IMR-90 (cell line): ENCODE measurements at regions not wholly inside any gene's neighbourhood (a gene's known extent, or its start where the extent isn't known, plus 50 kb on each side); places are given as distances from the start of the nearest gene placed in this dataset.

Experiments used
- ATAC-seq: fragments of 200-7000 bp; cut with Tn5 transposase; 2 replicates; pipeline ENCODE4 v1.9.1; 2020; ENCODE audit warnings: low read depth, mild to moderate bottlenecking, moderate library complexity
- BruUV-seq: library from RNA; stranded (reverse); fragments of 400-500 nt; replicated peaks from 2 replicates; lab custom pipeline; 2021; lab: Mats Ljungman, UMichigan
- CTCF ChIA-PET: fragments of 300-600 bp; formaldehyde crosslinking; extraction: SDS; loops from one replicate; lab custom pipeline; 2021; ENCODE audit warnings: antibody characterized with exemption; lab: Yijun Ruan, JAX
- POLR2A ChIA-PET: fragments of 300-600 bp; sonication (Branson Sonifier 250); formaldehyde crosslinking; loops from one replicate; lab custom pipeline; 2022; ENCODE audit warnings: antibody characterized with exemption; ENCODE audit not compliant: unreplicated experiment; lab: Charles Lee
- DNase-seq: peaks from one replicate; pipeline ENCODE4 v3.0.0; 2013
- H2AFZ ChIP-seq: replicated peaks from 2 replicates; pipeline ENCODE3; 2013; ENCODE audit warnings: low read length, mild to moderate bottlenecking; ENCODE audit not compliant: poor library complexity
- H2AK5ac ChIP-seq: 2 replicates; pipeline ENCODE4 v1.6.1; 2013; ENCODE audit warnings: low read depth, low read length, inconsistent platforms
- H2AK9ac ChIP-seq: replicated peaks from 2 replicates; pipeline ENCODE3; 2013; ENCODE audit warnings: mild to moderate bottlenecking, low read depth, low read length, moderate library complexity; ENCODE audit not compliant: poor library complexity
- H2BK120ac ChIP-seq: 2 replicates; pipeline ENCODE4 v1.6.1; 2013; ENCODE audit warnings: low read depth, low read length, inconsistent platforms
- H2BK15ac ChIP-seq: 3 replicates; pipeline ENCODE4 v1.6.1; 2013; ENCODE audit warnings: low read depth, low read length, inconsistent platforms
- H2BK20ac ChIP-seq: 2 replicates; pipeline ENCODE4 v1.6.1; 2013; ENCODE audit warnings: low read depth, mild to moderate bottlenecking, inconsistent platforms, low read length, moderate library complexity
- H2BK5ac ChIP-seq: 2 replicates; pipeline ENCODE4 v1.6.1; 2013; ENCODE audit warnings: mild to moderate bottlenecking, low read depth, low read length, inconsistent platforms; ENCODE audit not compliant: poor library complexity, severe bottlenecking
- H3K14ac ChIP-seq: replicated peaks from 2 replicates; pipeline ENCODE4 v1.6.1; 2013; ENCODE audit warnings: low read depth, low read length, inconsistent platforms
- H3K18ac ChIP-seq: 2 replicates; pipeline ENCODE4 v1.6.1; 2013; ENCODE audit warnings: low read depth, low read length, control low read depth
- H3K23ac ChIP-seq: 2 replicates; pipeline ENCODE4 v1.6.1; 2013; ENCODE audit warnings: low read depth, low read length, inconsistent platforms
- H3K27ac ChIP-seq: 2 replicates; pipeline ENCODE4 v1.5.1; 2013; ENCODE audit warnings: mild to moderate bottlenecking, control low read depth, low read length; ENCODE audit not compliant: insufficient read depth
- H3K27me3 ChIP-seq: 2 replicates; pipeline ENCODE4 v1.6.1; 2013; ENCODE audit warnings: low read length; ENCODE audit not compliant: control insufficient read depth, insufficient read depth
- H3K36me3 ChIP-seq: 2 replicates; pipeline ENCODE4 v1.6.1; 2013; ENCODE audit warnings: low read length, mixed read lengths; ENCODE audit not compliant: control insufficient read depth, insufficient read depth
- H3K4ac ChIP-seq: 2 replicates; pipeline ENCODE4 v1.6.1; 2013; ENCODE audit warnings: low read depth, low read length, inconsistent platforms
- H3K4me1 ChIP-seq: 2 replicates; pipeline ENCODE4 v1.6.1; 2013; ENCODE audit warnings: low read length, mixed read lengths; ENCODE audit not compliant: control insufficient read depth, insufficient read depth
- H3K4me2 ChIP-seq: 2 replicates; pipeline ENCODE4 v1.6.1; 2013; ENCODE audit warnings: low read depth, mild to moderate bottlenecking, control low read depth, low read length, moderate library complexity
- H3K4me3 ChIP-seq: 2 replicates; pipeline ENCODE4 v1.5.1; 2013; ENCODE audit warnings: low read depth, mild to moderate bottlenecking, control low read depth, low read length, moderate library complexity; ENCODE audit not compliant: insufficient read depth
- H3K56ac ChIP-seq: 2 replicates; pipeline ENCODE4 v1.6.1; 2013; ENCODE audit warnings: low read length, inconsistent platforms; ENCODE audit not compliant: insufficient read depth; ENCODE audit errors: extremely low read depth
- H3K79me1 ChIP-seq, 2 experiments: 2 replicates each; pipeline ENCODE4 v1.6.1; 2013; ENCODE audit warnings: low read length in 2 of 2, inconsistent platforms in 1 of 2, low read depth in 1 of 2
- H3K9ac ChIP-seq: 2 replicates; pipeline ENCODE4 v1.6.1; 2013; ENCODE audit warnings: low read depth, low read length, control low read depth
- H3K9me1 ChIP-seq: 2 replicates; pipeline ENCODE4 v1.6.1; 2013; ENCODE audit warnings: low read length, inconsistent platforms; ENCODE audit not compliant: insufficient read depth
- H3K9me3 ChIP-seq: 2 replicates; pipeline ENCODE4 v1.6.1; 2013; ENCODE audit warnings: low read length; ENCODE audit not compliant: control insufficient read depth, insufficient read depth
- H4K20me1 ChIP-seq: 2 replicates; pipeline ENCODE4 v1.6.1; 2013; ENCODE audit warnings: low read length, inconsistent platforms; ENCODE audit not compliant: insufficient read depth
- H4K5ac ChIP-seq: 2 replicates; pipeline ENCODE4 v1.6.1; 2013; ENCODE audit warnings: mild to moderate bottlenecking, low read depth, low read length, control low read depth
- H4K8ac ChIP-seq, 2 experiments: 2 replicates each; pipeline ENCODE4 v1.6.1; 2013; ENCODE audit warnings: low read depth in 2 of 2, low read length in 2 of 2, control low read depth in 1 of 2, inconsistent platforms in 1 of 2
- H4K91ac ChIP-seq: 2 replicates; pipeline ENCODE4 v1.6.1; 2013; ENCODE audit warnings: low read depth, low read length, inconsistent platforms; ENCODE audit not compliant: insufficient read depth
- CHD1 ChIP-seq: IDR thresholded peaks from 2 replicates; pipeline ENCODE4 v1.6.1; 2012; ENCODE audit warnings: low read depth, low read length, improper control_type of control experiment
- FOS ChIP-seq: fragments of 150-350 bp; IDR thresholded peaks from 2 replicates; pipeline ENCODE4 v1.6.1; 2016; ENCODE audit warnings: low read depth, low read length
- MAZ ChIP-seq: IDR thresholded peaks from 2 replicates; pipeline ENCODE4 v1.6.1; 2012; ENCODE audit warnings: low read depth, mild to moderate bottlenecking, low read length, improper control_type of control experiment, moderate library complexity, borderline replicate concordance
- MXI1 ChIP-seq: IDR thresholded peaks from 2 replicates; pipeline ENCODE4 v1.6.1; 2012; ENCODE audit warnings: low read depth, mild to moderate bottlenecking, low read length, moderate library complexity, borderline replicate concordance
- NFE2L2 ChIP-seq: fragments of 150-350 bp; IDR thresholded peaks from 2 replicates; pipeline ENCODE4 v1.6.1; 2016; ENCODE audit warnings: low read depth, mild to moderate bottlenecking, low read length
- POLR2A ChIP-seq: IDR thresholded peaks from 2 replicates; pipeline ENCODE4 v1.6.1; 2012; ENCODE audit warnings: mild to moderate bottlenecking, low read depth, low read length
- RCOR1 ChIP-seq: IDR thresholded peaks from 2 replicates; pipeline ENCODE4 v1.6.1; 2012; ENCODE audit warnings: mild to moderate bottlenecking, low read length, improper control_type of control experiment; ENCODE audit not compliant: insufficient replicate concordance
- RFX5 ChIP-seq: IDR thresholded peaks from 2 replicates; pipeline ENCODE4 v1.8.0; 2012; ENCODE audit warnings: low read depth, mild to moderate bottlenecking, low read length, moderate library complexity
- WGBS, 2 experiments: methylation state at CpG; one replicate each; pipeline versions ENCODE4 v1.1.5 to v1.1.7; 2013; ENCODE audit warnings: missing lambda C conversion rate in 2 of 2; ENCODE audit not compliant: insufficient read length in 1 of 2; ENCODE audit errors: extremely low coverage in 2 of 2; 5-methylcytosine and 5-hydroxymethylcytosine counted together
- dilution Hi-C: fragments of 300-500 bp; cut with HindIII; formaldehyde crosslinking; loops from one replicate; pipeline ENCODE4 v1.14.3; 2018; ENCODE audit warnings: low sequenced_read_pairs; ENCODE audit not compliant: unreplicated experiment
- in situ Hi-C: fragments of 300-500 bp; cut with MboI; formaldehyde crosslinking; loops from 3 replicates; pipeline ENCODE4 v1.14.3; 2019; ENCODE audit warnings: low sequenced_read_pairs, inconsistent platforms, mixed read lengths
- intact Hi-C: fragments of 100-400 bp; cut with micrococcal nuclease; formaldehyde crosslinking; loops from 2 replicates; pipeline ENCODE4 v1.10.0; 2022

DNA sequence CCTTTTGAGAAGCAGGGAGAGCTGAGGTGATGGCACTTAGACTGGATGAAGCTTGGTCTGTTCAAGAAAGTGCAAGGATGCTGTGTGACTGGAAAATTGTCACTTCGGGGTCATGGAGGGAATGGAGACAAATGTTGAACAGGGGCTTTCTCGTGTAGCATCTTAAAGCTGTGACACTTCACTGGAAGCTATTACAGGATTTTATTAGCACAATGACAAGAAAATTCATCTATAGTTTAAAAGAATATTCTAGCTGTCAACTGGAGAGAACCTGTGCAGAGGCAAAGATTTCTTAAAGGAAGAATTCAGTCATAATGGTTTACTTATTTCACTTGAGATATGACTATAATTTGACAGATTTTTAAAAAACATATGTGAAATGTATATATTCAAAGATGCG is 963.9 kb upstream of the ZEB2 start:
- H3K27ac ChIP-seq, result no peak overlapping the region
- H3K27me3 ChIP-seq, result no peaks in the 10 kb centered on the region
- no peaks in the 10 kb centered on the region for H3K79me1 ChIP-seq
- no peak overlapping the region for H3K23ac ChIP-seq
- H3K56ac ChIP-seq, result no peak overlapping the region
- DNase-seq, result no peak
- H3K9me1 ChIP-seq, result no peaks in the 10 kb centered on the region
- WGBS, 2 experiments, result no CpG with 5 or more reads among the region's 3 CpGs
- H2AK5ac ChIP-seq, result no peak overlapping the region
- CTCF ChIA-PET, result no interaction called here
- H3K36me3 ChIP-seq, result no peaks in the 10 kb centered on the region
- H2AK9ac ChIP-seq, result no peak overlapping the region
- H2BK5ac ChIP-seq, result no peak overlapping the region
- no TSS peak for BruUV-seq
- POLR2A ChIA-PET, result no interaction called here
- dilution Hi-C loops, result no loop called here
- in situ Hi-C loops, result no loop called here
- no peak for ATAC-seq
- no peaks in the 10 kb centered on the region for H4K20me1 ChIP-seq
- no peak overlapping the region for H2BK120ac ChIP-seq
- H3K4ac ChIP-seq, result no peak overlapping the region
- H3K18ac ChIP-seq, result no peak overlapping the region
- H3K14ac ChIP-seq, result no peak overlapping the region
- no peak overlapping the region for H4K8ac ChIP-seq
- H3K4me3 ChIP-seq, result no peak overlapping the region
- H3K9me3 ChIP-seq, result no peaks in the 10 kb centered on the region
- H3K4me2 ChIP-seq, result no peak overlapping the region
- H2AFZ ChIP-seq, result no peak overlapping the region
- H3K4me1 ChIP-seq, result no peaks in the 10 kb centered on the region
- H2BK15ac ChIP-seq, result no peak overlapping the region
- intact Hi-C loops, result loop anchor here (2.0 kb wide), 1 partner anchor 967 kb away; no protein-coding TSS in a partner anchor
- H4K5ac ChIP-seq, result no peak overlapping the region
- no peak for TF ChIP-seq POLR2A
- TF ChIP-seq RFX5, result no peak
- TF ChIP-seq MXI1, result no peak
- no peak for TF ChIP-seq MAZ
- no peak for TF ChIP-seq FOS
- no peak for TF ChIP-seq CHD1
- TF ChIP-seq RCOR1, result no peak
- no peak for TF ChIP-seq NFE2L2
- no peak overlapping the region for H4K91ac ChIP-seq
- H2BK20ac ChIP-seq, result no peak overlapping the region
- no peak overlapping the region for H3K9ac ChIP-seq
